HG03280 (cell line): ENCODE measurements at regions not wholly inside any gene's neighbourhood (a gene's known extent, or its start where the extent isn't known, plus 50 kb on each side); places are given as distances from the start of the nearest gene placed in this dataset.

Experiments
- ATAC-seq: cut with Tn5 transposase; IDR thresholded peaks from one replicate; pipeline ENCODE4 v1.9.1; 2021; ENCODE audit warnings: mild to moderate bottlenecking, moderate library complexity; ENCODE audit not compliant: unreplicated experiment

DNA sequence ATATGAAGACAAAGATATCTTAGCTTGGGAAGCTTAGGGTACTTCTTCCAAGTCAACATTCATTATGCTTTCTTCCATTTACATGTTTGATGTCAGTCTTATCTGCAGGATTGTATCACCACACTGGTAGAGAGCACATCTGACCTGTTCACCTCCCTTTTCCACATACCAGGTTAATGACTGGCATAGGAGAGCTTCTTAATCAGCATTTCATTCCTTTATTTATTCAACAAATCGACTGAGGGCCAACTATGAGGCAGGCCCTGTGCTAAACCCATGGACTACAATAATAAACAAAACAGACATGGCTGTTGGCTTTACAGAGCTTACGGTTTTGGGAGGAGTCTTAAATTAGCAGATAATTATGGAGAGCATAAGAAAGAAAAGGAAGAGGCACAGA is 378.1 kb upstream of the CDH11 start:
- no peak for ATAC-seq

DNA sequence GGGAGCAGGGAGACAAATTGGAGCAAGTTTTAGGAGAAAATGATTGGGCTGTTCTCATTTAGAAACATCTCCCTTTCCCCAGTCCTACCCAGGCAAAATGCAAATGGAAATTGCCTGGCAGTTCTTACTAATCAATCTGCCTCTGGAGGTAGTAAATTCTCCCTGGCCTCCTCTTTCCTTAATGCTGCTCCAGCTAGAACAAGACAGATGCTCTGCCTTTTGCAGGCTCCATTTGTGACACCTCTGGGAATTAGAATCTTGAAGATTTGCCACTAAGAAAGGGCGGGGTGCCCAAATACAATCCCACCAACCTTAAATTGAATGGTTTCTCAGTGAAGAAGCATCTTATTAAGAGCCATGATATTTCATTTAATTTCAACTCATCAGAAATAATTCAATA is 377.7 kb upstream of the CDH11 start:
- no peak for ATAC-seq

DNA sequence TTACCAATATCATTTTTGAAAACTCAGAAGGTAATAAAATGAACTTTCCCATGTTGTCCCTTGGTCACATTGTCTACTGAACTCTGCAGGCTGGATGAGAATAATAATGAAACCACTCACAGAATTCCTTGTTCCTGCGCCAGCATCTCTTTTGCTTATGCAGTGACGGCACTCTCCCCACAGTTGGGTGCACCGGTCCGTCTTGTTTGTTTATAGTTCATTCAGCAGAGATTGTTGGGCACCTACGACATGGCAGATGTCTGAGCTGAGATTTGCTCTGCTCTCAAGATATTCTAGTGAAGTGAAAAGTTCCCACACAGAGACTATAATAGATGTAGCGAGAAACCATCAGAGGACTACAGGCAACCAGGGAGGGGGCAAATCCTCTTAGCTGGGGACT is 375.7 kb upstream of the CDH11 start:
- no peak for ATAC-seq

DNA sequence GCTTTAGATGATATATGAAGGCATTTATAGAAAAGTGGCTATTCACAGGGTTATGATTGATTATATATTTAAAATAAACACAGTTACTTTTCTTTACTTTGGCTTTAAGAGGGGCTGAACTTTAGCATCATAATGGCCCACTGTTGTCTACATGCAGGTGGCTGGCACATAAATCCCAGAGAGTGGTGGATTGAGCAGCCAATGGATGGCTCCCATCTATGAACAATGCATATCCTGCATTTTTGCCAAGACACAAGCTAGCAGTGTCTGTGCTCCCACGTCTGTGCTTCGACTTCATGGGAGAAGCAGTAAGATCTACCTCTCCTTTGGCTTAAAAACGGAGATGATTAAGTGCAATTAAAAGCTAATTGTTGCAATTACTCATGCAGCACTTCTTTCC is 373.2 kb upstream of the CDH11 start:
- ATAC-seq = no peak

DNA sequence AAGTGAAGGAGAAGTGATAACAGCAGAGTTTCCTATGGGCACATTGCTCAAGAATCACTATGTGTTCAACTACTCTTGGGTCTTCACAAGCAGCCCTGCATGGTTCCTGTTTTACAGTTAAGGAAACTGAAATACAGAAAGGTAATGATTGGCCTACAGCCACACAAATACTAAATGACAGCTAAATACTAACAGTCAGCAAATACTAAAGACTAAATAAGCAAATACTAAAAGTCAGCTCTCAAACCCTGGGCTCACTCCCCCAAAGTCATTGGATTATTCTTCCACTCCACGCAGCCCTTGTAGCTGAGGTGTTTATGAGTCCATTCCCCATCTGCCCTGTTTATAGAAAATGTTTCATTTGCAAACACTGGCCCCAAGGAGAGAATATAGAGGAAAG is 372.7 kb upstream of the CDH11 start:
- no peak for ATAC-seq

DNA sequence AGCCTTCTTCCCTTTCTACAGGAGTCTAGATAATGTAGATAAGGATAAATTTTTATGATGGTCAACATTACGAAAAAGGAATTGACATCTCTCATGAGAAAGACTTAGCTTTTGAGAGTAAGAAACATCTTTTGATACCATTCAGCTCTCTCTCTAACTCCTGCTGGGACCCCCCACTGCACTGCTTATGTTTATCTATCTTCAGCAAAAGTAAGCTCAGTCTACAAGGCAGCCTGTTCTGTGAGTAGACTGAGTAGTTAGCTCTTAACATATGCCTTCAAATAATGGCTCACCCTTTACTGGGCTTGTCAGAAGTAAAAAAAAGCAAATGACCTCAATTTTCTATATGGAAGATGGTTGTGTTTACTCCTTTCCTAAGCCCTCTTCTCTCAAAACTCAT is 372.2 kb upstream of the CDH11 start:
- ATAC-seq = no peak

DNA sequence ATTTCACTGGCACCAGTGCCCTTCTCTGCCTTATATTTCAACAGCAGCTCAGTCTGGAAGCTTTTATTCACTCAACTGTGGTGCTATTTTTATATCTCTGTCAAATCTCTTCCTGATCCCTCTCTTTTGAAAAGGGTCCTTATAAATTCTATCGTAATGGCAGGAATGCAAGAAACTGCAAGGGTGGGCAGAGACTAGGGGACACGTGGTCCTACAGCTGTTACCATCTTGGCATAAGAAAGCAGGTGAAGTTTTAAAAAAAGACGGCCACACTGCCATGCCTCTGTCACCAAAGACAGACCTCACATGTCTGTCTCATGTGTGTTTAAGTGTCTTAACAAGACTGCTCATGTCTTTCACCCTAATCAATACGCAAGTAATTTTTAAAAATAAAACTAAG is 368.4 kb upstream of the CDH11 start:
- no peak for ATAC-seq

DNA sequence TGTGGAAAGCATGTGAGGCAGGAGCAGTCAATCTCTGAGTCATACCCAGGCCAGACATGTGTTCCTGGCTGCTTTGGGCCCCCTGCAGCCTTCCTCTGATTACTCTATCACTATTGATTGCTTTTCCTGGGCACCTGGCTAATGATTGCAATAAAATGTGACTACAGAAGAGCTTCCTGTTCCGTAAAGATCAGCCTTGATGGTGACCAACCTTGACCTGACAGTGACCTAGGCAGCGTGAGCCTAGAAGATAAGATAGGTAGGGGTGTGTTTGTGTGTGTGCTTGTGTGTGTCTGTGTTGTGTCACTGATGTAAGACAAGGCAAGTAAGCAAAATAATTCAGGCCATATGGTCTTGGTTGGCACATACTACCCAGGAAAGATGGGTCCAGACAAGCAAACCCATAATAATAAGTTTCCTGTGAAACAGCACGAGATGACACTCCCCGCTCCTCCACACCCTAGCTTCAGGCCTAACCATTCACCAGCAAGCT is 367.7 kb upstream of the CDH11 start:
- no peak for ATAC-seq

DNA sequence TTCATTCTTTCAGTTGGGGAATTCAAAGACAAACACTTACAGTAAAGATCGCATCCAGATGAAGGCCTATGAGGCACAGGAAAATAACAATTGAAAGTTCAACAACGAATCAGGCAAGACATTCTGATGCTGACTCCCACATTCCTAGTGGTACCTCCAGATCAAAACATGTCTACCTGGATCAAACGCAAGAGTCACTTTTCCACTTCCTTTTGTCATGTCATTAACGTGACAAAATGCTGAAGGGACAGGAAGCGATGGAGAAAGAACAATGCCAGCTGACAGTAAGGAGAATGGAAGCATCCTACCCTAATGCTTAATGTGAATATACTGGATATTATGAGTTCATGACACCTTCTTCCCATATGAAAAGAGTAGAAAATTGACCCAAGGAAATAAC is 365.4 kb upstream of the CDH11 start:
- ATAC-seq = no peak

DNA sequence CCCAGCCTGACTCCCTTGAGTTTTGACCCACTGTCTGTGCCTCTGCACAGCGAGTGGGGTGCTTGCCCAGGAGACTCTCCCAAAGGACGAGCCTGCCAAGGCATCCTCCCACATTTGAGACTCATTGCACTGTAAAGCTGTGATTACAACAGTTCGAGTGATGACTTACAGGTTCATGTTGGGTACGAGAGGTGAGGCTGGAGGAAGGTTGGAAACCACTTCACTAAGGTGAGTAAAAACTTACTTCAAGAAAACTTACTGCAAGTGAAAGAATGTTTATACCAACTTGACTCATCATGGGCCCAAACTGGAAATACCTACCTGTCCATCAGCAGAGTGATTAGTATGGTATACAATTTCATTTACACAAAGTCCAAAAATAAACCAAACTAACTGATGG is 360.1 kb upstream of the CDH11 start:
- ATAC-seq = no peak

DNA sequence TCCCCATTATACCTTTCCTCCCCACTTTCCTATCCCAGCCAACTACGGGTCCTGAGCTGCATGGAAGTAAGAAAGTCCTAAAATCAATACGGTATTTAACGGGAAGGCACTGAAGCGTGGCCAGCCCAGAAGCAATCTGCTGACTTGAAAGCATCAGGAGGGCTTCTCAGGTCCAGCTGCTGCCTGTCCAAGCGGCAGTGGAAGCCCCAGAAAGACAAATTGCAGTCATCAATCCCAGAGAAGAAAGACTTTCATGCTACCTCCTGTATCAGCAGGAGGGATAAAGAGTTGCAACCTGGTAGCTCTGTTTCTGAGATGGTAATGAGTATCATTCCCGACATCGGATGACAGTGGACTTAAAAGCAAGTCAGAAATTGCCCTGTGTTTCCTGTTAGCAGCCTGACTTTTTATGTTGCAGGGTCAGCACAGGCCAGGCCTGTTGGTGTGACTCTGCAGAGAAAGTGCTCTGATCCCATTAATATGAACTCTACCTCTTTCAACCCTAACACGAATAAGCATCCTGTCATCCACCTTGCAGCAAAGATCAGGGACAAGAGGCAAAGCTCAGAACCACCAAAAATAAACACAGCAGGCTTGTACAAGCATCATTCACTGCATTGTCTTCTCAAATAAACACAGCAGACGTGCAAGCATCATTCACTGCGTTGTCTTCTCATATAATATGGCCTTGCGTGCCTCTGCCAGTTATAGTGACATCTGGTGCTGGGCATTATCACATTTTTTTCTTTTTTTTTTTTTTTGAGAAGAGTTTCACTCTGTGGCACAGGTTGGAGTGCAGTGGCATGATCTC is 358.6 kb upstream of the CDH11 start:
- no peak for ATAC-seq

DNA sequence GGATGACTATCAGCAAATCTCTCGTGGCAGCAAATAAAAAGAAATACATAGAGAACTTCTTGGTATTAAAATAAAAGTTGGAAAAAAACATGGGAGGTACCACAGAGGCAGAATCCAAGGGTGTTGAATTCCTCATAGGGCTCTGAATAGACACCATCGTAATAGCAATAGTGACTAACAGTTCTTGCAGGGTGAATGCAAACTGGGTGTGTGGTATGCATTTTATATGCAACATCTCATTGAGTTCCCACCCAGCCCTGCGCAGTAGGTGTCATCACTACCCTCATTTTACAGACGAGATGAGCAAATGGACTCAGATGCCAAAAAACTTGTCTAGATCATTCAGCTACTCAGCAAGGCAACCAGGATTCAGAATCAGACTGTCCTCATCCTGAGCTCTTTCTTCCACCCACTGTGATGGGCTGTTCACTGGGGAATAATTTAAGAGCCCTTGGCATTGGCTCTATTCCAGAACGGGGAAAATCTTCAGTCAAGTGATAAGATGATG is 354.6 kb upstream of the CDH11 start:
- no peak for ATAC-seq

DNA sequence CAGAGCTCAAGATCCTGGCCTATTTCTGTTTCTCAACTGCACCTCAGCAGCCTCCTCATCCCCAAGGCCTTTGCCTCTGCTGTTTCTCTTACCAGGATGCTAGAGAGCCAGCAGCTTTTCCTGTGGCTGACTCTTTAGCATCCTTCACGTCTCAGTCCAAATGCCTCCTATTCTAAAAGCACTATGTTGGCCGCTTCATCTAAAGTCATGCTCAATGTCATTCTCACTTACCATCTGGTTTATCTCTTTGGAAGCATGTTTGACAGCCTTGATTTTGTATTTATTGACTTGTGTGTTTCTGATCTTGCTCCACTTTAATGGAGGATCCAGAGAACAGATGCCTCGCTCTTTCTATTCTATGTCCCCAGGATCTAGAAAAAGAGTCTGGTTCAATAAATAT is 351.8 kb upstream of the CDH11 start:
- no peak for ATAC-seq

DNA sequence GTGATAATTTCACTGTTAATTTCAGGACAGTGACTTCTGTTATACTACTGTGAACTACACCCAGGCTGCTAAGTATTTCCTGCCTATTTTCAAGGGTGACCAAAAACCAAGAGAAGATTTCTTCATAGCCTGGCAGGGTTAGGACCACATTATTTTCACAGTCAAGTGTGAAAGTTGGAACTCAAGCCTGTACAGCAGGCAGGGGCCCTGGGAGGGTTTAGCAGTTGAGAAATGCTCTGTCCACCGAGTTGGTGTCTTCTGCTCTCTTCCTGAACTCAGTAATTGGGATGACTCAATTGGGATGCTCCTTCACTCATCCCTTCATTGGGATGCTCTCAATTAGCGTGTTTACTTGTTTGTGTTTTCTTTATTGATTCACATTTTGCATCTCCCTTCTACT is 347.3 kb upstream of the CDH11 start:
- ATAC-seq = no peak

DNA sequence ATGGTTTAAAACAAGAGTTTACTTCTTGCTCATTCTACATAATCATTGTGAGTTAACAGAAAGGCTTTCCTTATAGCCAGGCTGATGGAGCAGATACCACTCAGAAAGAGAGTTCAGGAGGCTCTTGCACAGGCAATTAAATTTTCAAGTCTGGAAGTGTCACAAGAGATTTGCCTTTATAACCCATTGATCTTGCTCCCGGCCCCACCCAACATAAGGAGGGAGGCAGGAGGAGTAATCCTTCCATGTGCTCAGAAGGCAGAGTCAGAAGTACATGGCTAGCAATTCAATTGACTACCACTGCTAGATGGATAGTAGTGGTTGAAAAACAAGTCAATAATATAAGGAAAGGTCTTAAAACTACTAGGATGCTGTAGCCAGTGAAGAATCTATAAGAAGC is 346.3 kb upstream of the CDH11 start:
- ATAC-seq = no peak

DNA sequence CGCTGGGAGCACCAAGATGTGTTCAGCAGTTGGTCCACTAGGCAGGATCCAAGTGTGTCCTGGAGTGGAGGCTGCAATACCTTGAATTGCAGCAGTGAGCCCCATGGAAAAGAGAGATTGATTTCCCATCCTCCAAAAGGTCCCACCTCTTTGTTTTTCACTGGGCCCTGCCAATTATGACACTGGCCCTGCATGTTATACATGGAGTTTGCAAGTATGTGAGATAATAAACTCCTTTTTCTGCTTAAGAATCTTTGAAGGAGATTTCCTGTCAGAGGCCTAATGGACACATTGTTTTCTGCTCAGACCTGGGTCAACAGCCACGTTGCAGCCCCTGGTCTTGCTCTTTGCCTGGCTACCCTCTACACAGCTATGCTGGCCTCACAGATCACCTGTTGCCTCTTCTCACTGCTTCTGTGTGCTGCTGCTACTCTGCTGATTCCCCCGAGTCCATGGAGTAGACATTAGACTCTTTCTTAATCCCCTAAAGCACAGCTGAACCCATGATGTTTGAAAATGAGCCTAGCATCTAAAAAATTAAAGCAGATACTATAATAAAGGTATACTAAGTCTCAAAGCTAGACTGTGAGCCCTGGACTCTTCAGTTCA is 341.9 kb upstream of the CDH11 start:
- ATAC-seq = no peak

DNA sequence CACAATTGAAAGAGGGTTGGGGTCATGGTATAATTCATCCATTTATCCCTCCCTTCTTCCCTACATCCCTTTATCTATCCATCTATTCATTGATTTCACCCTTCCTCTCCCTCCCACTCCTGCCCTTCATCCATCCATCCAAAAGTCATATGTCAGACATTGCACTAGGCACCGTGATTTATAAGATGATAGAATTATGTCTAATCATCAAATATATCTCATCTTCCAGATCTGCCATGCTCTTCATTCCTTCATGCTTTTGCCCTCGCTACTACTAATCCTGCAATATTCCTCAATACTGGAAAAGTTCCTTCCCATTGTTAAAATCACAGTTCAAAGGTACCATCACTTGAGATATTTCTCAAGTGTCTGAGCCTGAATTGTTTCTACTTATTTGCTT is 335.2 kb upstream of the CDH11 start:
- ATAC-seq = no peak

DNA sequence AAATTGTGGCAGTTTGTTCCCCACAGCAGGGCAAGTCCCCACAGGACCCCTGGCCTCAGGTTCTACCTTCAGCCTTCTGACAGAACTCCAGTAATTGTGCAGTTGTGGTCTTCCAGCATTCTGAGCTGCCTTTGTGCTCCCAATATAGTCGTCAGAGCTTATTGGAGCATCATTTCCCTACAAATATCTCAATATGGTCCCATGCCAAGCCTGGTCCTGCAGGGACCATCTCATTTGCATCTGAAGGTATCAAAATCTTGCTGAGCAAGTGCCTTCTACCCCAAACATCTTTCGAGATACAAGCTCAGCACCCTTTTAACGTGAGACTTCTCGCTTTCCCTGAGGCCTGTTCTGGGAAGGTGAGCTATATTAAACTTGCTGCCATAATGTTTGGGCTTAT is 333.9 kb upstream of the CDH11 start:
- ATAC-seq = no peak

DNA sequence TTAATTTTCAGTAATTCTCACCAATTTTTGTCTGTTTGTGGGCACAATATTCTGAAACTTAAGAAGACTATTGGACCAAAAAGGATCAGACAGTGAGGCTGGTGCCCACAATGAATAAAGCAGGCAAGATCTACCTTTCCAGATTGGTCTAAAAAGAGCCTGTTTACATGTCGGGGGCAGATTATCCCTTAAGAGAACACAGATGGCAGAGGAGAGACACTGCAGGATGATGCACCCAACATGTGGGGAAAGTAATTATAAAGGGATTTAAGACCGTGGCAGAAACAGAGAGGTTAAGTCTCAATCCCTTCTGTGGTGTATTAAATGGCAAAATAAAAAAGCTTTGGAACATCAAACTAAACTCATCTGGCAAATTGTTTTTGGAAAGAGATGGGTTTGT is 331.8 kb upstream of the CDH11 start:
- no peak for ATAC-seq

DNA sequence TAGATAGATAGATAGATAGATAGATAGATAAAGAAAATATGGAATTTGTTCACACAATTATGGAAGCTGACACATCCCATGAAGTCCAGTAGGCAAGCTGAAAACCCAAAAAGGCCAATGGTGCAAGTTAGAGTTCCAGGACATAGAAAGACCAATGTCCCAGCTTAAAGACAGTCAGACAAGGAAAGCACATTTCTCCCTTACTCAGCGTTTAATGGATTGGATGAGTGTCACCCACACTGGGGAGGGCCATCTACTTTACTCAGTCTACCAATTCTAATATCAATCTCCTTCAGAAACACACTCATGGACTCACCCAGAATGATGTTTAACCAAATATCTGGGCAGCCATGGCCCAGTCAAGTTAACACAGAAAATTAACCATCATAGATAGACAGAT is 327.7 kb upstream of the CDH11 start:
- ATAC-seq = no peak

DNA sequence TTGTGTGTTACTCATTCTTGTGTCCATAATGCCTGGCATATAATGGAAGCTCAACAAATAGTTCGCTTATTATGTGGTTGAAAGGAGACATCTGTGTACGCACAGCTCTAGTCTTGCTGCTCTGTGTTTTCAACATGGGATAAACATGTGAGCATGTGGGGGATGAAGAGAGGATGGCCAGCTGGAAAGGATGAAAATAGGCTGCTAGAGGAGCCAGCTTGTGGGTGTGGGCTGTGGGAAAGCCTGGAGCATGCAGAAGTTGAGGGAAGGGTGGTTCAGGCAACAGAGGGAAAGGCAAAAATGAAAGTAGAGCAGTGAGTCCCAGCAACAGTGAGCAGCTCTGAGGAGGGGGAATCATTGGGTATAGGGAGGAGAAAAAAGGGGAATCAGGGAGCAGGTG is 324.6 kb upstream of the CDH11 start:
- no peak for ATAC-seq
